ENCODE measurements at regions not wholly inside any gene's neighbourhood (a gene's known extent, or its start where the extent isn't known, plus 50 kb on each side); places are given as distances from the start of the nearest gene placed in this dataset.

DNA sequence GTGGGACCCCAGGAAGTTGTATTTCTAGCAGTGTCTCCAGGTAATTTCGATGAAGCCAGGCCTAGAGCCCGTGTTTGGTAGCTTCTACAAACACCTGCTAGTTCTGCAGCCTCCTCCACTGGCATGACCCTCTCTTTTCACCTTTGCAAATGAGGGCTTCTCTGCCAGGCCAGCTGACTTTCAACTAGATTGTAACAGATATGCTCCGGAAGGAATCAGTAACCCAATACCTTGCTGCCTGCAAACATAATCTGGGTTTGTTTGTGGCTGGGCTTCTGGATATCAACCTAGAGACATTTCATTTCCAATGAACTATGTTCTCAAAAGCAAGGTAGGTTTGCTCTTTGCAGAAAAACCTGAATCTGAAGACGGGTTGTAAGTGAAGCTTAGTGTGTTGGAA is 354.8 kb downstream of the DMRT2 start:
- no peak overlapping the region for H3K9ac ChIP-seq
- H3K36me3 ChIP-seq (ENCODE audit: control insufficient read depth, insufficient read depth, low read length), result no peaks in the 10 kb centered on the region
- H2AFZ ChIP-seq, result no peak overlapping the region
- H3K4me1 ChIP-seq, result peaks cover 16% of the 10 kb centered on the region
- no peaks in the 10 kb centered on the region for H3K79me2 ChIP-seq
- H3K4me2 ChIP-seq (ENCODE audit: low read length), result peak overlapping the region; percentile 43
- no peaks in the 10 kb centered on the region for H3K27me3 ChIP-seq (ENCODE audit: control insufficient read depth, insufficient read depth, low read length)
- TF ChIP-seq, protein P1, sequence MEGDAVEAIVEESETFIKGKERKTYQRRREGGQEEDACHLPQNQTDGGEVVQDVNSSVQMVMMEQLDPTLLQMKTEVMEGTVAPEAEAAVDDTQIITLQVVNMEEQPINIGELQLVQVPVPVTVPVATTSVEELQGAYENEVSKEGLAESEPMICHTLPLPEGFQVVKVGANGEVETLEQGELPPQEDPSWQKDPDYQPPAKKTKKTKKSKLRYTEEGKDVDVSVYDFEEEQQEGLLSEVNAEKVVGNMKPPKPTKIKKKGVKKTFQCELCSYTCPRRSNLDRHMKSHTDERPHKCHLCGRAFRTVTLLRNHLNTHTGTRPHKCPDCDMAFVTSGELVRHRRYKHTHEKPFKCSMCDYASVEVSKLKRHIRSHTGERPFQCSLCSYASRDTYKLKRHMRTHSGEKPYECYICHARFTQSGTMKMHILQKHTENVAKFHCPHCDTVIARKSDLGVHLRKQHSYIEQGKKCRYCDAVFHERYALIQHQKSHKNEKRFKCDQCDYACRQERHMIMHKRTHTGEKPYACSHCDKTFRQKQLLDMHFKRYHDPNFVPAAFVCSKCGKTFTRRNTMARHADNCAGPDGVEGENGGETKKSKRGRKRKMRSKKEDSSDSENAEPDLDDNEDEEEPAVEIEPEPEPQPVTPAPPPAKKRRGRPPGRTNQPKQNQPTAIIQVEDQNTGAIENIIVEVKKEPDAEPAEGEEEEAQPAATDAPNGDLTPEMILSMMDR (IDR thresholded peaks at IDR 0.05), result no peak
- no peak overlapping the region for H3K4me3 ChIP-seq (ENCODE audit: low read depth, low read length)
- peak overlapping the region; percentile 81 for H3K27ac ChIP-seq
- H3K9me3 ChIP-seq (ENCODE audit: control insufficient read depth, low read length), result no peaks in the 10 kb centered on the region

DNA sequence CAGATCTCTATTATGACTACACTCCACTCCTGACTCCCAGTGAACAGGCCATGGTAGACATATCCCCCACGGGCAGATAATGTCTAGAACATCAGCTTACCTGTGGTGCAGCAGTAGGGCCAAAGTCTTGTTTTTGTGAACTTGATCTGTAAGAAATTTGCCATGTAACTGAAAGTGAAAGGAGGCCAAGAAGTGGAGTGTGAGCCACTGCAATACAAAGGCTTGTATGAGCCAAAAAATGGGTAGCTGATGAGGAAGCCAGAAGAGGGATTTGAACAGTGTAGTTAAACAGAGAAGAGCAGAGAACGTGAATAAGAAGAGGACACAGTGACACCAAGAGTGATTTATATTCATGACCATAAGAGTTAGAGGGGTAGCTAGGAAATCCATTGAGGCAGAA is 361.7 kb downstream of the DMRT2 start:
- Histone ChIP-seq H3K27ac (no peak overlapping the region), H3K4me1 (no peaks in the 10 kb centered on the region), H3K9ac (no peak overlapping the region), H3K36me3 (ENCODE audit: control insufficient read depth, insufficient read depth, low read length) (no peaks in the 10 kb centered on the region), H3K79me2 (no peaks in the 10 kb centered on the region), H3K9me3 (ENCODE audit: control insufficient read depth, low read length) (no peaks in the 10 kb centered on the region), H2AFZ (peak overlapping the region; percentile 33), H3K27me3 (ENCODE audit: control insufficient read depth, insufficient read depth, low read length) (no peaks in the 10 kb centered on the region), H3K4me2 (ENCODE audit: low read length) (no peak overlapping the region), H3K4me3 (ENCODE audit: low read depth, low read length) (no peak overlapping the region)
- TF ChIP-seq, protein P1 (IDR thresholded peaks at IDR 0.05), result no peak

DNA sequence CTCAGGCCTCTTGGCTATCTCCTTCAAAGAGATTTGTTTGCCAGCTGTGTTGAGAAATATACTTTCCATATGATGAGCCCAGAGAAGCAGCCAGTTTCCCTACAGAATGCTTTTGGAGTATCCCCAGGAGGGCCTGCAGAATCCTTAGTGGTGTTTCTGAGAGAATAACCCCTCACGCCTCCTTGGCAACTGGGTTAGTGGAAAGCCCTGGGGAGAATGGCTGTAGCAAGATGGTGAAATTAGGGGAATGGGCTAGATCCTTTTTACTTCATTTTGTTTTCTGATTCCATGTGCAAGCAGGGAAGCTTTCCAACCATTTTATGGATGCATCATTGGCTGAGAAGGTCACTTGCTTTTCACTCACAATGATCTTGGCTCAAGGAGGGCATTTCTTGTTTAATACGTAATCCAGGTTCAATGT is 364.6 kb downstream of the DMRT2 start:
- TF ChIP-seq, protein P1 (IDR thresholded peaks at IDR 0.05), result no peak
- Histone ChIP-seq H3K4me1 (no peaks in the 10 kb centered on the region), H2AFZ (no peak overlapping the region), H3K4me3 (ENCODE audit: low read depth, low read length) (no peak overlapping the region), H3K27ac (no peak overlapping the region), H3K79me2 (no peaks in the 10 kb centered on the region), H3K4me2 (ENCODE audit: low read length) (no peak overlapping the region), H3K27me3 (ENCODE audit: control insufficient read depth, insufficient read depth, low read length) (no peaks in the 10 kb centered on the region), H3K9me3 (ENCODE audit: control insufficient read depth, low read length) (no peaks in the 10 kb centered on the region), H3K36me3 (ENCODE audit: control insufficient read depth, insufficient read depth, low read length) (no peaks in the 10 kb centered on the region), H3K9ac (no peak overlapping the region)

DNA sequence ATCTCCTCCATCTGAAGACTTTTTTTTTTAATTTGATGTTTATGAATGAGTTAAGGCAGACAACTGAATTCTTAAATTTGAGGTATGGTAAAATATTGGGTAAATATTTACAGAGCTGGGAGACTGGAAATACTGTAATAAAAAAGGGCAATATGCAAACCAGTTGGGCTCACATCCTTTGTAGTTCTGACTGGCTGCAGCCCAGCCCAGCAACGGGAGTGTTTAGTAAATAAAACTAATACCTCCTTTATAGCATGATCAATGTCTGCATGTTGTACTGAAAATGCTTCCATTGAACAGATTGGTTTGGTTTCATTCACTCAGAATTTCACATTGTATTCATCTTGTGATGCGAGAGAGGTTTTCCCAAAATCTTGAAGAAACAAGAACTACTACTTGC is 365.0 kb downstream of the DMRT2 start:
- no peaks in the 10 kb centered on the region for H3K27me3 ChIP-seq (ENCODE audit: control insufficient read depth, insufficient read depth, low read length)
- H3K9ac ChIP-seq, result no peak overlapping the region
- no peak overlapping the region for H3K27ac ChIP-seq
- no peaks in the 10 kb centered on the region for H3K4me1 ChIP-seq
- H2AFZ ChIP-seq, result no peak overlapping the region
- no peaks in the 10 kb centered on the region for H3K79me2 ChIP-seq
- no peak overlapping the region for H3K4me3 ChIP-seq (ENCODE audit: low read depth, low read length)
- TF ChIP-seq, protein P1 (IDR thresholded peaks at IDR 0.05), result no peak
- no peak overlapping the region for H3K4me2 ChIP-seq (ENCODE audit: low read length)
- no peaks in the 10 kb centered on the region for H3K9me3 ChIP-seq (ENCODE audit: control insufficient read depth, low read length)
- no peaks in the 10 kb centered on the region for H3K36me3 ChIP-seq (ENCODE audit: control insufficient read depth, insufficient read depth, low read length)

DNA sequence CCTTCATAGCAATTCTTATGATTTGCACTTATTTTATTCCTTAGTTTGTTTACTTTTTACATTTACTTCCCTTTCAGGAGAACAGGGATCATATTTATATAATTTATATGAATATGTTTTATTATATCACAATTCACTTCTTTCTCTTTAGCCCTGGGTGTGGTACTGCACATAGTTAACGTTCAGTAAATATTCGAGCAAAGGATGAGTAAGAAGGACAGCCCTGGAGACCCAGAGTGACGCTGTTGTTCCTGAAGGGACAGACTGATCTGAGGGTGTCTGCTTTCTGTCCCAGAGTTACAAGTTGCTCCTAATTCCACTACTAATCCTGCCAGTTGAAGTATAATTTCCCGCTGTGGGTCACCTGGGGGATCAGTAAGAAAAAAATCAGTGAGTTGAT is 366.1 kb downstream of the DMRT2 start:
- H3K36me3 ChIP-seq (ENCODE audit: control insufficient read depth, insufficient read depth, low read length), result no peaks in the 10 kb centered on the region
- no peaks in the 10 kb centered on the region for H3K4me1 ChIP-seq
- H3K4me2 ChIP-seq (ENCODE audit: low read length), result no peak overlapping the region
- H3K79me2 ChIP-seq, result no peaks in the 10 kb centered on the region
- H3K4me3 ChIP-seq (ENCODE audit: low read depth, low read length), result no peak overlapping the region
- H3K9me3 ChIP-seq (ENCODE audit: control insufficient read depth, low read length), result no peaks in the 10 kb centered on the region
- no peak overlapping the region for H2AFZ ChIP-seq
- H3K27me3 ChIP-seq (ENCODE audit: control insufficient read depth, insufficient read depth, low read length), result no peaks in the 10 kb centered on the region
- no peak overlapping the region for H3K9ac ChIP-seq
- TF ChIP-seq, protein P1 (IDR thresholded peaks at IDR 0.05), result no peak
- H3K27ac ChIP-seq, result no peak overlapping the region

Data from parathyroid adenoma (tissue), 2 donors.